ENCODE measurements at regions not wholly inside any gene's neighbourhood (a gene's known extent, or its start where the extent isn't known, plus 50 kb on each side); places are given as distances from the start of the nearest gene placed in this dataset.
A peak's percentile ranks its signal among the peaks of the same experiment; 100 is the strongest.
"Not testable (repeated sequence)": the region's sequence is repeated elsewhere in the genome, so short reads cannot be mapped to it uniquely, and the experiment has no call there.

GRCh38 chr2:14094592-14094991, 537.9 kb upstream of the LRATD1 start:
- DNase-seq (ENCODE audit: low spot score) = no peak
- no peak overlapping the region for H2BK12ac ChIP-seq (ENCODE audit: low read length)

GRCh38 chr2:14099101-14099500, 533.4 kb upstream of the LRATD1 start:
- not testable (repeated sequence) for H2BK15ac ChIP-seq (ENCODE audit: low read length); H3K9me3 ChIP-seq (replicated peaks in 1 of 2; ENCODE audit: control insufficient read depth in 2 of 2, insufficient read depth in 1 of 2, low read depth in 1 of 2, low read length in 2 of 2); DNase-seq (ENCODE audit: low spot score); H3K4me2 ChIP-seq (ENCODE audit: insufficient read depth, low read length, poor library complexity, severe bottlenecking); H2AK5ac ChIP-seq (ENCODE audit: low read depth, low read length); H2BK12ac ChIP-seq (ENCODE audit: low read length); H4K8ac ChIP-seq (ENCODE audit: low read depth, low read length); H2AFZ ChIP-seq (ENCODE audit: low read length); H3K9ac ChIP-seq (ENCODE audit: low read depth, low read length, poor library complexity); H3K23ac ChIP-seq (ENCODE audit: low read depth, low read length, poor library complexity); H3K27ac ChIP-seq (replicated peaks; ENCODE audit: low read length); H3K4me1 ChIP-seq (ENCODE audit: control insufficient read depth in 2 of 2, insufficient read depth in 1 of 2, low read depth in 1 of 2, low read length in 2 of 2); H3K36me3 ChIP-seq (replicated peaks in 1 of 2; ENCODE audit: control insufficient read depth in 2 of 2, insufficient read depth in 2 of 2, low read length in 2 of 2); H4K91ac ChIP-seq (ENCODE audit: low read depth, low read length, poor library complexity); H2BK5ac ChIP-seq (ENCODE audit: low read length); H3K4me3 ChIP-seq (ENCODE audit: low read length in 2 of 2); H3K18ac ChIP-seq (ENCODE audit: low read length); H3K79me1 ChIP-seq (ENCODE audit: low read depth, low read length); H2BK120ac ChIP-seq (ENCODE audit: low read depth, low read length); H3K14ac ChIP-seq (ENCODE audit: low read length); H3K27me3 ChIP-seq (ENCODE audit: control insufficient read depth in 3 of 3, insufficient read depth in 3 of 3, low read depth in 1 of 3, low read length in 3 of 3); H3K4ac ChIP-seq (ENCODE audit: low read length)
- no CpG with 5 or more reads among the region's 9 CpGs for WGBS, 2 donors (ENCODE audit: extremely low coverage in 2 of 2, insufficient read length in 2 of 2, insufficient replicate concordance in 1 of 2)

More at GRCh38 chr2:14094592-14094991, 537.9 kb upstream of the LRATD1 start:
- H3K36me3 ChIP-seq (replicated peaks in 1 of 2; ENCODE audit: control insufficient read depth in 2 of 2, insufficient read depth in 2 of 2, low read length in 2 of 2) = no peaks in the 10 kb centered on the region
- H3K4me2 ChIP-seq (ENCODE audit: insufficient read depth, low read length, poor library complexity, severe bottlenecking) = no peak overlapping the region
- no peak overlapping the region for H3K18ac ChIP-seq (ENCODE audit: low read length)
- no peaks in the 10 kb centered on the region for H3K9me3 ChIP-seq (replicated peaks in 1 of 2; ENCODE audit: control insufficient read depth in 2 of 2, insufficient read depth in 1 of 2, low read depth in 1 of 2, low read length in 2 of 2)
- H2BK120ac ChIP-seq (ENCODE audit: low read depth, low read length) = no peak overlapping the region
- no peak overlapping the region for H3K14ac ChIP-seq (ENCODE audit: low read length)
- WGBS, 2 donors (ENCODE audit: extremely low coverage in 2 of 2, insufficient read length in 2 of 2, insufficient replicate concordance in 1 of 2) = no CpG with 5 or more reads among the region's 1 CpG
- H3K4me3 ChIP-seq (ENCODE audit: low read length in 2 of 2) = no peak overlapping the region
- no peak overlapping the region for H4K8ac ChIP-seq (ENCODE audit: low read depth, low read length)
- H3K79me1 ChIP-seq (ENCODE audit: low read depth, low read length) = no peaks in the 10 kb centered on the region
- no peak overlapping the region for H2AK5ac ChIP-seq (ENCODE audit: low read depth, low read length)
- no peak overlapping the region for H2BK5ac ChIP-seq (ENCODE audit: low read length)
- H2BK15ac ChIP-seq (ENCODE audit: low read length) = no peak overlapping the region
- H3K27ac ChIP-seq (replicated peaks; ENCODE audit: low read length) = no peak overlapping the region
- no peak overlapping the region for H3K9ac ChIP-seq (ENCODE audit: low read depth, low read length, poor library complexity)
- H3K23ac ChIP-seq (ENCODE audit: low read depth, low read length, poor library complexity) = no peak overlapping the region
- H3K4ac ChIP-seq (ENCODE audit: low read length) = no peak overlapping the region
- H3K4me1 ChIP-seq (ENCODE audit: control insufficient read depth in 2 of 2, insufficient read depth in 1 of 2, low read depth in 1 of 2, low read length in 2 of 2) = no peaks in the 10 kb centered on the region
- no peak overlapping the region for H2AFZ ChIP-seq (ENCODE audit: low read length)
- H3K27me3 ChIP-seq (ENCODE audit: control insufficient read depth in 3 of 3, insufficient read depth in 3 of 3, low read depth in 1 of 3, low read length in 3 of 3) = no peaks in the 10 kb centered on the region
- no peak overlapping the region for H4K91ac ChIP-seq (ENCODE audit: low read depth, low read length, poor library complexity)

- no peak overlapping the region for H3K14ac ChIP-seq (ENCODE audit: low read length)
- no peak overlapping the region for H3K23ac ChIP-seq (ENCODE audit: low read depth, low read length, poor library complexity)
- H3K9ac ChIP-seq (ENCODE audit: low read depth, low read length, poor library complexity) = no peak overlapping the region
- no peak overlapping the region for H4K91ac ChIP-seq (ENCODE audit: low read depth, low read length, poor library complexity)
- H3K4ac ChIP-seq (ENCODE audit: low read length) = no peak overlapping the region
- H3K9me3 ChIP-seq (replicated peaks in 1 of 2; ENCODE audit: control insufficient read depth in 2 of 2, insufficient read depth in 1 of 2, low read depth in 1 of 2, low read length in 2 of 2) = no peaks in the 10 kb centered on the region
- no peak overlapping the region for H2BK120ac ChIP-seq (ENCODE audit: low read depth, low read length)
- H3K4me1 ChIP-seq (ENCODE audit: control insufficient read depth in 2 of 2, insufficient read depth in 1 of 2, low read depth in 1 of 2, low read length in 2 of 2) = no peaks in the 10 kb centered on the region
- no peak overlapping the region for H4K8ac ChIP-seq (ENCODE audit: low read depth, low read length)
- H2BK5ac ChIP-seq (ENCODE audit: low read length) = no peak overlapping the region
- no peak overlapping the region for H3K27ac ChIP-seq (replicated peaks; ENCODE audit: low read length)
- DNase-seq (ENCODE audit: low spot score) = no peak
- H3K79me1 ChIP-seq (ENCODE audit: low read depth, low read length) = no peaks in the 10 kb centered on the region
- H2BK15ac ChIP-seq (ENCODE audit: low read length) = no peak overlapping the region
- H3K27me3 ChIP-seq (ENCODE audit: control insufficient read depth in 3 of 3, insufficient read depth in 3 of 3, low read depth in 1 of 3, low read length in 3 of 3) = no peaks in the 10 kb centered on the region
- H2AK5ac ChIP-seq (ENCODE audit: low read depth, low read length) = no peak overlapping the region
- whole genome bisulfite sequencing, 2 donors (ENCODE audit: extremely low coverage in 2 of 2, insufficient read length in 2 of 2, insufficient replicate concordance in 1 of 2) = no CpG with 5 or more reads among the region's 2 CpGs
- H2BK12ac ChIP-seq (ENCODE audit: low read length) = no peak overlapping the region
- no peak overlapping the region for H3K4me2 ChIP-seq (ENCODE audit: insufficient read depth, low read length, poor library complexity, severe bottlenecking)
- no peak overlapping the region for H3K18ac ChIP-seq (ENCODE audit: low read length)
- H3K36me3 ChIP-seq (replicated peaks in 1 of 2; ENCODE audit: control insufficient read depth in 2 of 2, insufficient read depth in 2 of 2, low read length in 2 of 2) = no peaks in the 10 kb centered on the region
- no peak overlapping the region for H3K4me3 ChIP-seq (ENCODE audit: low read length in 2 of 2)
- no peak overlapping the region for H2AFZ ChIP-seq (ENCODE audit: low read length)
These were observed 518.2 kb upstream of the LRATD1 start for GRCh38 chr2:14114275-14114674.

- H3K4me2 ChIP-seq (ENCODE audit: insufficient read depth, low read length, poor library complexity, severe bottlenecking) = no peak overlapping the region
- H2AFZ ChIP-seq (ENCODE audit: low read length) = no peak overlapping the region
- no peak overlapping the region for H2BK15ac ChIP-seq (ENCODE audit: low read length)
- no peak overlapping the region for H3K4ac ChIP-seq (ENCODE audit: low read length)
- H3K27me3 ChIP-seq (ENCODE audit: control insufficient read depth in 3 of 3, insufficient read depth in 3 of 3, low read depth in 1 of 3, low read length in 3 of 3) = no peaks in the 10 kb centered on the region
- no peak overlapping the region for H3K4me3 ChIP-seq (ENCODE audit: low read length in 2 of 2)
- H3K79me1 ChIP-seq (ENCODE audit: low read depth, low read length) = no peaks in the 10 kb centered on the region
- no peaks in the 10 kb centered on the region for H3K36me3 ChIP-seq (replicated peaks in 1 of 2; ENCODE audit: control insufficient read depth in 2 of 2, insufficient read depth in 2 of 2, low read length in 2 of 2)
- no peak overlapping the region for H2BK5ac ChIP-seq (ENCODE audit: low read length)
- H3K14ac ChIP-seq (ENCODE audit: low read length) = no peak overlapping the region
- no peak overlapping the region for H3K18ac ChIP-seq (ENCODE audit: low read length)
- no CpG with 5 or more reads among the region's 3 CpGs for WGBS, 2 donors (ENCODE audit: extremely low coverage in 2 of 2, insufficient read length in 2 of 2, insufficient replicate concordance in 1 of 2)
- H2BK12ac ChIP-seq (ENCODE audit: low read length) = no peak overlapping the region
- no peak overlapping the region for H2AK5ac ChIP-seq (ENCODE audit: low read depth, low read length)
- H4K8ac ChIP-seq (ENCODE audit: low read depth, low read length) = no peak overlapping the region
- no peaks in the 10 kb centered on the region for H3K9me3 ChIP-seq (replicated peaks in 1 of 2; ENCODE audit: control insufficient read depth in 2 of 2, insufficient read depth in 1 of 2, low read depth in 1 of 2, low read length in 2 of 2)
- no peak overlapping the region for H4K91ac ChIP-seq (ENCODE audit: low read depth, low read length, poor library complexity)
- no peak overlapping the region for H2BK120ac ChIP-seq (ENCODE audit: low read depth, low read length)
- no peak overlapping the region for H3K27ac ChIP-seq (replicated peaks; ENCODE audit: low read length)
- H3K23ac ChIP-seq (ENCODE audit: low read depth, low read length, poor library complexity) = no peak overlapping the region
- no peak overlapping the region for H3K9ac ChIP-seq (ENCODE audit: low read depth, low read length, poor library complexity)
- peaks cover 0 to 6% of the 10 kb centered on the region in 2 donors for H3K4me1 ChIP-seq (ENCODE audit: control insufficient read depth in 2 of 2, insufficient read depth in 1 of 2, low read depth in 1 of 2, low read length in 2 of 2)
- DNase-seq (ENCODE audit: low spot score) = peak; percentile 42
These were observed 512.1 kb upstream of the LRATD1 start for GRCh38 chr2:14120376-14120775.

Measured in neuronal stem cell (in vitro differentiated cells).